ENCODE measurements at regions not wholly inside any gene's neighbourhood (a gene's known extent, or its start where the extent isn't known, plus 50 kb on each side); places are given as distances from the start of the nearest gene placed in this dataset.

GRCh38 chr3:40608091-40608490, 83.3 kb downstream of the ZNF621 start:
- TF ChIP-seq CTCF (IDR thresholded peaks at IDR 0.05) (no peak), POLR2AphosphoS5 (IDR thresholded peaks at IDR 0.05; ENCODE audit: low read depth, low read length) (no peak), SIN3A (IDR thresholded peaks at IDR 0.05; ENCODE audit: borderline replicate concordance, insufficient read depth, low read depth, low read length) (no peak), TCF7L2 (IDR thresholded peaks at IDR 0.05; ENCODE audit: low read depth, low read length) (no peak), REST (IDR thresholded peaks at IDR 0.05; ENCODE audit: insufficient read depth in 1 of 2, low read depth in 2 of 2, low read length in 1 of 2) (no peak)
